ENCODE measurements at regions not wholly inside any gene's neighbourhood (a gene's known extent, or its start where the extent isn't known, plus 50 kb on each side); places are given as distances from the start of the nearest gene placed in this dataset.

GRCh38 chr2:217222309-217222910, 362.5 kb upstream of the TNP1 start:
- DNase-seq (no peak), ATAC-seq (ENCODE audit: low FRiP score) (no peak)
- no peak overlapping the region for H3K4me3 ChIP-seq (ENCODE audit: low read length in 2 of 2)
- no peaks in the 10 kb centered on the region for H3K27me3 ChIP-seq (ENCODE audit: control insufficient read depth in 1 of 2, insufficient read depth in 2 of 2, low read length in 1 of 2)
- no peaks in the 10 kb centered on the region for H3K36me3 ChIP-seq (ENCODE audit: control insufficient read depth in 1 of 2, insufficient read depth in 2 of 2, low read length in 1 of 2)
- H3K4me1 ChIP-seq (ENCODE audit: control insufficient read depth in 1 of 2, insufficient read depth in 2 of 2, low read length in 2 of 2): peaks cover 4 to 6% of the 10 kb centered on the region in 2 donors
- no peak overlapping the region for H3K27ac ChIP-seq (ENCODE audit: low read depth in 1 of 2, low read length in 2 of 2)
- WGBS, 2 donors: 90 to 92% methylated on average over 5 of the region's 5 CpGs
- intact Hi-C loops (cut with DNase I): loop anchor here in 1 of 2 donors (5.0 to 10.0 kb wide), 3 partner anchors 35 to 528 kb away; partner anchors contain the start of gene IGFBP5
- no peaks in the 10 kb centered on the region for H3K9me3 ChIP-seq (ENCODE audit: control insufficient read depth, low read length)

DNA sequence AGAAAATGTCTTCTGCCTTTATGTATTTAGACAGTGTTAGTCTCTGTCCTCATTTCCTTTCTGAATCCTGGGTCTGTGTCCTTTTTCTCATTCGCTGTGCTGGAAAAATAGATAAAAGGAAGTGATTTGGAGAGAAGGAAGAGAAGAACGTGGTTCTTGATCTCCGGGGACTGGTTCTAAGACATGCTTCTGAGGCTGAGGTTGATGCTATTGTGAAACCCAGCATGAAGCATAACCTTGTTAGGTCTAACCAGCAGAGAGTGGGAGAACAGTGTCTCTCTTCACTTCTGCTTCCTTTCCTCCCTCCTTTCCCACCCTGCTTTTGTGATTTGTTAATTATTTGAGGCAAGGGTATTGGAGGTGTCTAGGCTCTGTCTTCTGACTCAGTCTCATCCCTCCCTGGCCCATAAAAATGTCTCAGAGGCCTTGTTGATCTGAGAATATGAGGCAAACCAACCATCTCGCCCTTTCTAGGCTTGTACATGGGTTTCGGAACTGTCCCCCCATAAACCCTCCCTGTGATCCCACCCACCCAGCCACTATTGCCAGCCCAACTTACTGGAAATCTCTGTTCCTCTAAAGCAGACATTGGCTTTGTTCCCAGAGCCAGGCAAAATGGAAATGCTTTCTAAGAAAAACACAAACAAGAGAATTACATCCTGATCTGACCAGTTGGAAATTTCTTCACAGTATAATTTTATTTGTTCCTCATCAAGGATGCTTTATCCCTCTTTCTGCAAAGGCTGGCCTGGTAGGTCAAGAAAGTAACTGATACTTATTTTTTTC, 360.6 kb upstream of the TNP1 start:
- no peak overlapping the region for H3K4me3 ChIP-seq (ENCODE audit: low read length in 2 of 2)
- intact Hi-C loops (cut with DNase I): loop anchor here in 1 of 2 donors (5.0 to 10.0 kb wide), 3 partner anchors 33 to 526 kb away; partner anchors contain the start of gene IGFBP5
- peaks cover 2 to 4% of the 10 kb centered on the region in 2 donors for H3K4me1 ChIP-seq (ENCODE audit: control insufficient read depth in 1 of 2, insufficient read depth in 2 of 2, low read length in 2 of 2)
- DNase-seq (no peak), ATAC-seq (ENCODE audit: low FRiP score) (peak; percentile 46)
- 76 to 81% methylated on average over 5 of the region's 5 CpGs for WGBS, 2 donors
- H3K27me3 ChIP-seq (ENCODE audit: control insufficient read depth in 1 of 2, insufficient read depth in 2 of 2, low read length in 1 of 2): no peaks in the 10 kb centered on the region
- H3K27ac ChIP-seq (ENCODE audit: low read depth in 1 of 2, low read length in 2 of 2): peak overlapping the region in 1 of 2 donors; percentile 45
- H3K9me3 ChIP-seq (ENCODE audit: control insufficient read depth, low read length): no peaks in the 10 kb centered on the region
- no peaks in the 10 kb centered on the region for H3K36me3 ChIP-seq (ENCODE audit: control insufficient read depth in 1 of 2, insufficient read depth in 2 of 2, low read length in 1 of 2)

GRCh38 chr2:217219164-217219520, 359.3 kb upstream of the TNP1 start:
- H3K9me3 ChIP-seq (ENCODE audit: control insufficient read depth, low read length): no peaks in the 10 kb centered on the region
- intact Hi-C loops (cut with DNase I): no loop called here
- no peak for DNase-seq
- no peak for ATAC-seq (ENCODE audit: low FRiP score)
- no peaks in the 10 kb centered on the region for H3K36me3 ChIP-seq (ENCODE audit: control insufficient read depth in 1 of 2, insufficient read depth in 2 of 2, low read length in 1 of 2)
- no peak overlapping the region for H3K27ac ChIP-seq (ENCODE audit: low read depth in 1 of 2, low read length in 2 of 2)
- 62 to 68% methylated on average over 2 of the region's 2 CpGs for WGBS, 2 donors
- no peak overlapping the region for H3K4me3 ChIP-seq (ENCODE audit: low read length in 2 of 2)
- H3K4me1 ChIP-seq (ENCODE audit: control insufficient read depth in 1 of 2, insufficient read depth in 2 of 2, low read length in 2 of 2): peaks cover 0 to 4% of the 10 kb centered on the region in 2 donors
- no peaks in the 10 kb centered on the region for H3K27me3 ChIP-seq (ENCODE audit: control insufficient read depth in 1 of 2, insufficient read depth in 2 of 2, low read length in 1 of 2)

GRCh38 chr2:217218269-217219163, 358.7 kb upstream of the TNP1 start:
- intact Hi-C loops (cut with DNase I): no loop called here
- DNase-seq (peak; percentile 61 to 79), ATAC-seq (ENCODE audit: low FRiP score) (peak; percentile 37)
- H3K4me1 ChIP-seq (ENCODE audit: control insufficient read depth in 1 of 2, insufficient read depth in 2 of 2, low read length in 2 of 2): peaks cover 0 to 4% of the 10 kb centered on the region in 2 donors
- no peaks in the 10 kb centered on the region for H3K27me3 ChIP-seq (ENCODE audit: control insufficient read depth in 1 of 2, insufficient read depth in 2 of 2, low read length in 1 of 2)
- WGBS, 2 donors: 93 to 95% methylated on average over 5 of the region's 5 CpGs
- H3K36me3 ChIP-seq (ENCODE audit: control insufficient read depth in 1 of 2, insufficient read depth in 2 of 2, low read length in 1 of 2): no peaks in the 10 kb centered on the region
- H3K9me3 ChIP-seq (ENCODE audit: control insufficient read depth, low read length): no peaks in the 10 kb centered on the region
- H3K4me3 ChIP-seq (ENCODE audit: low read length in 2 of 2): no peak overlapping the region
- no peak overlapping the region for H3K27ac ChIP-seq (ENCODE audit: low read depth in 1 of 2, low read length in 2 of 2)

DNA sequence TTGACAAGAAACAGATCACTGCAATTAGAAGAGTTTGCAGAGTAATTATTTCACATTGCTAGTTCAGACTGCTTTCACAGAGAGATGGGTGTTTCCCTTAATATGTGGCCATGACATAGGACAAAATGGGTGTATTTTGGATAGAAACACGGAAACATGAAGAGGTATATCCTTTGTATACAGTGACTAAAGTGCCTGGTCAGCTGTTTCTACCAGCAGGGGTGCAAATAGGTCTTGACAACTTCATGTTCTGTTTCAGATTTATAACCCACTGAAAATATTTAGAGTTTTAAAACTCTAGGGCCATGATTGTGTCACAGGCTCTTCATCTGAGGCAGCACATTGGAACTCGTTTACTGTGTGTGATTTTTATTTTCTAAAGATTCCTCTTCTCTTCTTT, 357.1 kb upstream of the TNP1 start:
- WGBS, 2 donors: 95% methylated on average over 2 of the region's 2 CpGs
- Histone ChIP-seq H3K36me3 (ENCODE audit: control insufficient read depth in 1 of 2, insufficient read depth in 2 of 2, low read length in 1 of 2) (no peaks in the 10 kb centered on the region), H3K27ac (ENCODE audit: low read depth in 1 of 2, low read length in 2 of 2) (no peak overlapping the region), H3K4me3 (ENCODE audit: low read length in 2 of 2) (no peak overlapping the region), H3K9me3 (ENCODE audit: control insufficient read depth, low read length) (no peaks in the 10 kb centered on the region), H3K27me3 (ENCODE audit: control insufficient read depth in 1 of 2, insufficient read depth in 2 of 2, low read length in 1 of 2) (no peaks in the 10 kb centered on the region), H3K4me1 (ENCODE audit: control insufficient read depth in 1 of 2, insufficient read depth in 2 of 2, low read length in 2 of 2) (peaks cover 0 to 4% of the 10 kb centered on the region in 2 donors)
- ATAC-seq (ENCODE audit: low FRiP score) (no peak), DNase-seq (no peak)
- intact Hi-C loops (cut with DNase I): no loop called here

- Histone ChIP-seq H3K27ac (ENCODE audit: low read depth in 1 of 2, low read length in 2 of 2) (no peak overlapping the region), H3K9me3 (ENCODE audit: control insufficient read depth, low read length) (no peaks in the 10 kb centered on the region), H3K36me3 (ENCODE audit: control insufficient read depth in 1 of 2, insufficient read depth in 2 of 2, low read length in 1 of 2) (no peaks in the 10 kb centered on the region), H3K27me3 (ENCODE audit: control insufficient read depth in 1 of 2, insufficient read depth in 2 of 2, low read length in 1 of 2) (no peaks in the 10 kb centered on the region), H3K4me1 (ENCODE audit: control insufficient read depth in 1 of 2, insufficient read depth in 2 of 2, low read length in 2 of 2) (peaks cover 0 to 4% of the 10 kb centered on the region in 2 donors), H3K4me3 (ENCODE audit: low read length in 2 of 2) (no peak overlapping the region)
- DNase-seq: no peak
- ATAC-seq (ENCODE audit: low FRiP score): no peak
- 90 to 93% methylated on average over 4 of the region's 4 CpGs for WGBS, 2 donors
- intact Hi-C loops (cut with DNase I): no loop called here
Measured at GRCh38 chr2:217216316-217216715, 356.5 kb upstream of the TNP1 start.

DNA sequence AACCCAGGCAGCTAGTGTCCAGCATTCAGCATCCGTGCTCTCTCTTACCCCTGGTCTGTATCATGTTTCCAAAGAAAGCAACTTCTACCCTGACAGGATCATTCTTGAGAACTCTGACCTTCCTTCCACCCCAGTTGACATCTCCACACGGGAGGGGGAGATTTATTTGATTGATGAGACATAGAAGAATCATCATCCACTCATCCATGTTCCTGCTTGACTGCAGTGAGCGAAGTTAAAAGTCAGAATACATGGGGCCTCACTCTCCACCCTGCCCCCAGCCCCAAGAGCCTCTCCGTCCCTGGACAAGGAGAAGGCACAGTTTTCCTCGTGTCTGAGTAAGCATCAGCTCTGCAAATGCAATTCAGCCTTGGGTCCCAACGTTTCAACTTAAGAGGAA, 356.0 kb upstream of the TNP1 start:
- Histone ChIP-seq H3K27me3 (ENCODE audit: control insufficient read depth in 1 of 2, insufficient read depth in 2 of 2, low read length in 1 of 2) (no peaks in the 10 kb centered on the region), H3K36me3 (ENCODE audit: control insufficient read depth in 1 of 2, insufficient read depth in 2 of 2, low read length in 1 of 2) (no peaks in the 10 kb centered on the region), H3K4me3 (ENCODE audit: low read length in 2 of 2) (no peak overlapping the region), H3K4me1 (ENCODE audit: control insufficient read depth in 1 of 2, insufficient read depth in 2 of 2, low read length in 2 of 2) (peaks cover 0 to 2% of the 10 kb centered on the region in 2 donors), H3K27ac (ENCODE audit: low read depth in 1 of 2, low read length in 2 of 2) (no peak overlapping the region), H3K9me3 (ENCODE audit: control insufficient read depth, low read length) (no peaks in the 10 kb centered on the region)
- WGBS, 2 donors: 69 to 86% methylated on average over 6 of the region's 6 CpGs
- no peak for DNase-seq
- ATAC-seq (ENCODE audit: low FRiP score): no peak
- intact Hi-C loops (cut with DNase I): no loop called here

GRCh38 chr2:217208867-217209266, 349.0 kb upstream of the TNP1 start:
- no peaks in the 10 kb centered on the region for H3K4me1 ChIP-seq (ENCODE audit: control insufficient read depth in 1 of 2, insufficient read depth in 2 of 2, low read length in 2 of 2)
- H3K36me3 ChIP-seq (ENCODE audit: control insufficient read depth in 1 of 2, insufficient read depth in 2 of 2, low read length in 1 of 2): no peaks in the 10 kb centered on the region
- ATAC-seq (ENCODE audit: low FRiP score) (no peak), DNase-seq (no peak)
- intact Hi-C loops (cut with DNase I): no loop called here
- H3K27me3 ChIP-seq (ENCODE audit: control insufficient read depth in 1 of 2, insufficient read depth in 2 of 2, low read length in 1 of 2): no peaks in the 10 kb centered on the region
- H3K4me3 ChIP-seq (ENCODE audit: low read length in 2 of 2): no peak overlapping the region
- H3K27ac ChIP-seq (ENCODE audit: low read depth in 1 of 2, low read length in 2 of 2): no peak overlapping the region
- 97 to 100% methylated on average over 1 of the region's 1 CpG for WGBS, 2 donors
- H3K9me3 ChIP-seq (ENCODE audit: control insufficient read depth, low read length): no peaks in the 10 kb centered on the region

Measured in aorta (tissue), 5 donors.